Activated T-helper 1 cell treated with anti-CD3 and anti-CD28 coated beads, Interleukin-12 subunit alpha, Interleukin-12 subunit beta, Interleukin-2, Interleukin-4 antibody, amounts not matched to agents 30 ng/mL and 10 ng/mL and 1 ng/mL, durations not matched to agents 14 hours and 24 hours and 36 hours (primary cell): ENCODE measurements at regions not wholly inside any gene's neighbourhood (a gene's known extent, or its start where the extent isn't known, plus 50 kb on each side); places are given as distances from the start of the nearest gene placed in this dataset.
"Not testable (repeated sequence)": the region's sequence is repeated elsewhere in the genome, so short reads cannot be mapped to it uniquely, and the experiment has no call there.

Experiments used
- DNase-seq: peaks from one replicate; pipeline ENCODE4 v3.0.0; 2021; ENCODE audit warnings: low spot score
- H3K27ac Mint-ChIP-seq: one replicate; pipeline ENCODE4 v1.8.0; 2021; ENCODE audit warnings: mild to moderate bottlenecking, mixed read lengths
- H3K27me3 Mint-ChIP-seq: one replicate; pipeline ENCODE4 v1.8.0; 2022; ENCODE audit warnings: mild to moderate bottlenecking, moderate library complexity, mixed read lengths; ENCODE audit not compliant: insufficient read depth
- H3K36me3 Mint-ChIP-seq: one replicate; pipeline ENCODE4 v1.8.0; 2021; ENCODE audit warnings: low read depth, mixed read lengths
- H3K4me1 Mint-ChIP-seq: one replicate; pipeline ENCODE4 v1.8.0; 2021; ENCODE audit warnings: low read depth, mixed read lengths
- H3K4me3 Mint-ChIP-seq: one replicate; pipeline ENCODE4 v1.8.0; 2021; ENCODE audit warnings: mild to moderate bottlenecking, moderate library complexity, mixed read lengths
- H3K9me3 Mint-ChIP-seq: one replicate; pipeline ENCODE4 v1.8.0; 2021; ENCODE audit warnings: mixed read lengths
- intact Hi-C: fragments of 100-400 bp; cut with micrococcal nuclease; formaldehyde crosslinking; loops from one replicate; pipeline ENCODE4 v1.15.1; 2024

- H3K9me3 Mint-ChIP-seq: no peaks in the 10 kb centered on the region
- H3K27me3 Mint-ChIP-seq: no peaks in the 10 kb centered on the region
- peaks cover 4% of the 10 kb centered on the region for H3K4me1 Mint-ChIP-seq
- H3K4me3 Mint-ChIP-seq: no peak overlapping the region
- intact Hi-C loops: loop anchor here (5.0 kb wide), 1 partner anchor 832 kb away; no protein-coding TSS in a partner anchor
- DNase-seq: no peak
- no peaks in the 10 kb centered on the region for H3K36me3 Mint-ChIP-seq
- no peak overlapping the region for H3K27ac Mint-ChIP-seq
Measured at GRCh38 chr15:77905301-77905920, 172.1 kb downstream of the TBC1D2B start.

- H3K4me3 Mint-ChIP-seq: no peak overlapping the region
- H3K27me3 Mint-ChIP-seq: no peaks in the 10 kb centered on the region
- DNase-seq: no peak
- intact Hi-C loops: loop anchor here (5.0 kb wide), 1 partner anchor 832 kb away; no protein-coding TSS in a partner anchor
- no peaks in the 10 kb centered on the region for H3K9me3 Mint-ChIP-seq
- H3K27ac Mint-ChIP-seq: no peak overlapping the region
- H3K36me3 Mint-ChIP-seq: no peaks in the 10 kb centered on the region
- H3K4me1 Mint-ChIP-seq: no peaks in the 10 kb centered on the region
Measured at GRCh38 chr15:77904901-77905300, 172.6 kb downstream of the TBC1D2B start.

DNA sequence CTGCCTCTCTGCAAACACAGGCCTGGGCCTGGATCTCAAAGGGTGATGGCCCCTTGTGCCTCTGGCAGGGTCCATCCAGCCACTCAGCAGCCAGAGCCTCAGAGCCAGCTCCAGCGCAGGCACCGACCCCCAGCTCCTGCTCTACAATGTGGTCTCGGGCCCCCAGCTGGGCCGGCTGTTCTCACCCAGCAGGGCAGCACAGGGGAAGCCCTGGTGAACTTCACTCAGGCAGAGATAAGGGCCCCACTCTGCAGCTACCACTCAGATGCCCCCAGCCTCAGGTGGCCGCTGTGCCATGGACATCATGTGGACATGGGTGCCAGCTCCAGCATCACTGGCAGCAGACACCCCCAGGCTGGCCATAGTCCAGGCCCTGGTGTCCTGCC lies 173.1 kb downstream of the TBC1D2B start:
- Mint-ChIP-seq H3K36me3 (no peaks in the 10 kb centered on the region), H3K27ac (no peak overlapping the region), H3K27me3 (no peaks in the 10 kb centered on the region), H3K4me1 (no peaks in the 10 kb centered on the region), H3K4me3 (no peak overlapping the region), H3K9me3 (no peaks in the 10 kb centered on the region)
- intact Hi-C loops: no loop called here
- no peak for DNase-seq

DNA sequence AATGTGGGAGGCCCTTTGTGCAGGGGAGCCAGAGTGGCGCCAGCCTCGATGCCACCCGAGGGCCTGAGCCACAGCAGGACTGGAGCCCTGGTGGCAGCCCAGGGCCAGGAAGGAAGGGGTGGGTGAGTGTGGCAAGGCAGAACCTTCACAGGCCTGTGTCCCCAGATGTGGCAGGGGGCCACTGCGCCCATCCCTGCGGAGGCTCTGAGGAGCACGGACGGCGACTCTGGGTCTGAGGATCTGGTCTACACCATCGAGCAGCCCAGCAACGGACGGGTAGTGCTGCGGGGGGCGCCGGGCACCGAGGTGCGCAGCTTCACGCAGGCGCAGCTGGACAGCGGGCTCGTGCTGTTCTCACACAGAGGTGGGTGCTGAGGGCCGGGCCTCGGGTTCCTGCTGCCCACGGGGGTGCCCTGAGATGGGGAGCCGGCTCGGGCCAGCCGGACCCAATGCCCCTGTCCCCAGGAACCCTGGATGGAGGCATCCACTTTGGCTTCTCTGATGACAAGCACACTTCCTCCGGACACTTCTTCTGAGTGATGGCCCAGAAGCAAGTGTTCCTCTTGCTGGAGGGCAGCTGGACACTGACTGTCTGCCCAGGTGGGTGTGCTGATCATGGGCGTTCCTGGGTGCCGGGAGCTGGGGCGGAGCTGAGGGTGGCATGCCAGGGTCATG lies 173.6 kb downstream of the TBC1D2B start:
- DNase-seq, H3K27me3 Mint-ChIP-seq, H3K27ac Mint-ChIP-seq, H3K4me1 Mint-ChIP-seq, intact Hi-C loops, H3K9me3 Mint-ChIP-seq, H3K36me3 Mint-ChIP-seq, H3K4me3 Mint-ChIP-seq: not testable (repeated sequence)

DNA sequence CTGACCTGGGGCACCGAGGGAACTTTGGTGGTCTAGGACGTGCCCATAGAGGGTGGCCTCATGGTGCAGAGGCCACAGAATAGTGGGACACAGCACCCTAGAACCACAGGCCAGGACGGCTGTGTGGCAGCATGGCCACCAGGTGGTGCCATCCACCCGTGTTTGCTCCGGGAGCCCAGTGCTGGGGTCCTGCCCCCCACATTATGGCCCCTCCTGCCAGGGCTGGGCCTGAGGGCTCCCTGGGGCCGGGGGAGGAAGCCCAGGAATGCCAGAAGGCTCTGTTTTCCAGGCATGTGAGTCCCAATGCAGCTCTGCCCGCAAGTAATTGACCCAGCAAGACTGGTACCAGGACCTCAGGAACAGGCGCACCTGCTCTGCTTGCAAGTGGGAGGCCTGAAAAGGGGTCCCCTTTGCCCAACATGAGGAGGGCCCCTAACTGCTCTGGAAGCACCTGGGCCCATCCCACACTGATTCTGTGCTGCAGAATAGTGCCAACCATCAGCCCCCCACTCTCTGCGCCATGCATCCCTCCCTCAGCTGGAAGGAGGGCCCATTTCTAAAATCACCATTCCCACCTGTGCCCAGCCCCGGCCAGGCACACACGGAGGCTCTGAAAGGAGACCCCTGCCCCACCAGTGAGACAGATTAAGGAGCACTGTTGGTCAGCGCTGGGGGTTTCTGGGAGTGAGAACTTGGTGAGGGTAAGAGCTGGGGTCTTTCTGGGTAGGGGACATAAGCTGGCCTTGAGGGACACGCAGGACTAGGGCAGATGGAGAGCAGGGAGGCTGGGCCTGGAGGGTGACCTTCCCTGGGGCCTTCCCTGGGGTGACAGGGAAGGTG lies 174.4 kb downstream of the TBC1D2B start:
- H3K4me3 Mint-ChIP-seq, intact Hi-C loops, H3K27me3 Mint-ChIP-seq, H3K9me3 Mint-ChIP-seq, H3K4me1 Mint-ChIP-seq, H3K27ac Mint-ChIP-seq, H3K36me3 Mint-ChIP-seq: not testable (repeated sequence)
- peak; percentile 6 for DNase-seq

- H3K4me3 Mint-ChIP-seq: no peak overlapping the region
- DNase-seq: no peak
Measured at GRCh38 chr15:77901921-77902750, 175.4 kb downstream of the TBC1D2B start.

DNA sequence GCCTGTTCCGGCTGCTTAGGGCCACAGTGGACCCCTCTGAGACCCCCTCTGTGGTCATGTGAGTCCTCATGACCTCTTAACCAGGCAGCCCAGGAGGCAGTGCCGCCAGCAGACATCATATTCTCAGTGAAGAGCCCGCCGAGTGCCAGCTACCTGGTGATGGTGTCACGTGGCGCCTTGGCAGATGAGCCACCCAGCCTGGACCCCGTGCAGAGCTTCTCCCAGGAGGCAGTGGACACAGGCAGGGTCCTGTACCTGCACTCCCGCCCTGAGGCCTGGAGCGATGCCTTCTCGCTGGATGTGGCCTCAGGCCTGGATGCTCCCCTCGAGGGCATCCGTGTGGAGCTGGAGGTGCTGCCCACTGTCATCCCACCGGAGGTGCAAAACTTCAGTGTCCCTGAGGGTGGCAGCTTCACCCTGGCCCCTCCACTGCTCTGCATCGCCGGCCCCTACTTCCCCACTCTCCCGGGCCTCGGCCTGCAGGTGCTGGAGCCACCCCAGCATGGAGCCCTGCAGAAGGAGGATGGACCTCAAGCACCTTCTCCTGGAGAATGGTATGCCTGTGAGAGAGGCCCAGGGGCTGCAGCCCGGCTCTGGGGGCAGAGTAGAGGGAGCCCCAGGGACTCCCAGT lies 176.1 kb downstream of the TBC1D2B start:
- H3K9me3 Mint-ChIP-seq: no peaks in the 10 kb centered on the region

More at GRCh38 chr15:77901921-77902750, 175.4 kb downstream of the TBC1D2B start:
- Mint-ChIP-seq H3K36me3 (no peaks in the 10 kb centered on the region), H3K4me1 (no peaks in the 10 kb centered on the region), H3K27me3 (no peaks in the 10 kb centered on the region), H3K27ac (no peak overlapping the region), H3K9me3 (no peaks in the 10 kb centered on the region)
- intact Hi-C loops: no loop called here

GRCh38 chr15:77900331-77900963 lies 177.1 kb downstream of the TBC1D2B start:
- peak; percentile 14 for DNase-seq
- H3K9me3 Mint-ChIP-seq, H3K36me3 Mint-ChIP-seq, H3K27ac Mint-ChIP-seq, H3K27me3 Mint-ChIP-seq, H3K4me3 Mint-ChIP-seq, H3K4me1 Mint-ChIP-seq, intact Hi-C loops: not testable (repeated sequence)

More for the DNA sequence above, 176.1 kb downstream of the TBC1D2B start:
- Mint-ChIP-seq H3K4me3 (no peak overlapping the region), H3K27me3 (no peaks in the 10 kb centered on the region), H3K36me3 (no peaks in the 10 kb centered on the region), H3K27ac (no peak overlapping the region), H3K4me1 (no peaks in the 10 kb centered on the region)
- intact Hi-C loops: no loop called here
- no peak for DNase-seq

DNA sequence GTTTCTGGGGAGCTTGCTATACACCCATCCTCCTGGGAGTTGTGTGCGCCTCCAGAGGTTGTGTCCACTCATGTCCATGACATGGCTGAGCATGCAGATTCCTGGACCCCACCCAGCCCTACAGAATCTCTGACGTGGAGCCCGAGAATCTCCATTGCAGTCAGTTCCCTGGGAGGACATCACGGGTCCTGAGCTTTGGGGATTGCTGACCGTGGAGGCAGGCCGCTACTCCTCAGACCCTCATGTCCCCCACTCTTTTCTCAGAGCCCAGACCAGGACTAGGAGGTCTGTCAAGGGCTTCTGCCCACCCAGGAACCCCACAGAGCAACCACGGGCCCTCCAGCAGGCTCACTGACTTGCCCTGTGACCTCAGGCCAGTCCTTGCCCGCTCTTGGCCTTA lies 177.7 kb downstream of the TBC1D2B start:
- H3K36me3 Mint-ChIP-seq, H3K27me3 Mint-ChIP-seq, H3K27ac Mint-ChIP-seq, H3K4me1 Mint-ChIP-seq, H3K9me3 Mint-ChIP-seq, intact Hi-C loops, H3K4me3 Mint-ChIP-seq, DNase-seq: not testable (repeated sequence)

DNA sequence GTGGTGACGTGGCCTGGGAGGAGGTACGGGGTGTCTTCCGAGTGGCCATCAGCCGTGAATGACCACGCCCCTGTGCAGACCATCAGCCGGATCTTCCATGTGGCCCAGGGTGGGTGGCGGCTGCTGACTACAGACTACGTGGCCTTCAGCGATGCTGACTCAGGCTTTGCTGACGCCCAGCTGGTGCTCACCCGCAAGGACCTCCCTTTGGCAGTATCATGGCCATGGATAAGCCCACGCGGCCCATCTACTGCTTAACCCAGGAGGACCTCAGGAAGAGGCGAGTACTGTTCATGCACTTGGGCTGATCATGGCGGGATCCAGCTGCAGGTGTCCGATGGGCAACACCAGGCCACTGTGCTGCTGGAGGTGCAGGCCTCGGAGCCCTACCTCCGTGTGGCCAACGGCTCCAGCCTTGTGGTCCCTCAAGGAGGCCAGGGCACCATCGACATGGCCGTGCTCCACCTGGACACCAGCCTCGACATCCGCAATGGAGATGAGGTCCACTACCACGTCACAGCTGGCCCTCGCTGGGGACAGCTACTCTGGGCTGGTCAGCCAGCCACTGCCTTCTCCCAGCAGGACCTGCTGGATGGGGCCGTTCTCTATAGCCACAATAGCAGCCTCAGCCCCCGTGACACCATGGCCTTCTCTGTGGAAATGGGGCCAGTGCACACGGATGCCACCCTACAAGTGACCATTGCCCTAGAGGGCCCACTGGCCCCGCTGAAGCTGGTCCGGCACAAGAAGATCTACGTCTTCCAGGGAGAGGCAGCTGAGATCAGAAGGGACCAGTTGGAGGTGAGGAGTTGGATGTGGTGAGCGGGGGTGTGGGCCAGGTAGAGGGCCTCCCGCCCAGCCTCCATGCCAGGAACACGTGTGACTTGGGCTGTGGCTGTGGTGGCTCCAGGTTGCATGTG lies 178.4 kb downstream of the TBC1D2B start:
- H3K4me3 Mint-ChIP-seq: no peak overlapping the region
- H3K4me1 Mint-ChIP-seq: no peaks in the 10 kb centered on the region
- H3K9me3 Mint-ChIP-seq: no peaks in the 10 kb centered on the region
- no peaks in the 10 kb centered on the region for H3K36me3 Mint-ChIP-seq
- DNase-seq: no peak
- intact Hi-C loops: no loop called here
- H3K27ac Mint-ChIP-seq: no peak overlapping the region
- no peaks in the 10 kb centered on the region for H3K27me3 Mint-ChIP-seq

DNA sequence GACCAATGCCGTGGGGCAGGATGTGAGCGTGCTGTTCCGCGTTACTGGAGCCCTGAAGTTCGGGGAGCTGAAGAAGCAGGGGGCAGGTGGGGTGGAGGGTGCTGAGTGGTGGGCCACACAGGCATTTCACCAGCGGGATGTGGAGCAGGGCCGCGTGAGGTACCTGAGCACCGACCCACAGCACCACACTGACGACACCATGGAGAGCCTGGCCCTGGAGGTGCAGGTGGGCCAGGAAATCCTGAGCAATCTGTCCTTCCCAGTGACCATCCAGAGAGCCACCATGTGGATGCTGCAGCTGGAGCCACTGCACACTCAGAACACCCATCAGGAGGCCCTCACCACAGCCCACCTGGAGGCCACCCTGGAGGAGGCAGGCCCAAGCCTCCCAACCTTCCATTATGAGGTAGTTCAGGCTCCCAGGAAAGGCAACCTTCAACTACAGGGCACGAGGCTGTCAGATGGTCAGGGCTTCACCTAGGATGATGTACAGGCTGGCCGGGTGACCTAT lies 179.6 kb downstream of the TBC1D2B start:
- Mint-ChIP-seq H3K27ac (no peak overlapping the region), H3K4me3 (no peak overlapping the region), H3K27me3 (no peaks in the 10 kb centered on the region), H3K4me1 (no peaks in the 10 kb centered on the region), H3K9me3 (no peaks in the 10 kb centered on the region), H3K36me3 (no peaks in the 10 kb centered on the region)
- no peak for DNase-seq
- intact Hi-C loops: no loop called here
